ENCODE measurements at regions not wholly inside any gene's neighbourhood (a gene's known extent, or its start where the extent isn't known, plus 50 kb on each side); places are given as distances from the start of the nearest gene placed in this dataset.
"Not testable (repeated sequence)": the region's sequence is repeated elsewhere in the genome, so short reads cannot be mapped to it uniquely, and the experiment has no call there.

DNA sequence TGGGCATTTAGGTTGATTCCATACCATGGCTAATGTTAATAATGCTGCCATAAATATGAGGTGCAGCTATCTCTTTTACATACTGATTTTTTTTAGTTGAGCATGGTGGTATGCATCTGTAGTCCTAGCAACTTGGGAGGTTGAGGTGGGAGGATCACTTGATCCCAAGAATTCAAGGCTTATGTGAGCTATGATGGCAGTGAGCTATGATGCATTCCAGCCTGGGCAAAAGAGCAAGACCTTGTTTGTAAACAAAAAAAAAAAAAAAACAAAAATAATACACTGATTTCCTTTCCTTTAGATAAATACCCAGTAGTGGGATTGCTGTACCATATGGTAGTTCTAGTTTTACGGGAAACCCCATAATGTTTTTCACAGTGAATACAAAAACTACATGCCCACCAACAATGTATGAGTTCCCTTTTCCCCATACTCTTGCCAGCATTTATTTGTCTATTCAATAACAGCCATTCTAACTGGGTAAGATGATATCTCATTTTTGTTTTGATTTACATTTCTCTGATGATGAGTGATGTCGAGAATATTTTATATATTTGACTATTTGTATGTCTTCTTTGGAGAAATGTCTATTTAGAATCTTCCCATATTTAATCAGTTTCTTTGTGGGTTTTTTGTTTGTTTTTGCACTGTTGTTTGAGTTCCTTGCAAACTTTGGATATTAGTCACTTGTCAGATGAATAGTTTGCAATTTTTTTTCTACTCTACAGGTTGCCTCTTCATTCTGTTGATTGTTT, 281.0 kb upstream of the KYNU start:
- intact Hi-C loops (cut with DNase I, micrococcal nuclease): no loop called here
- ATAC-seq (no peak), DNase-seq (no peak)

DNA sequence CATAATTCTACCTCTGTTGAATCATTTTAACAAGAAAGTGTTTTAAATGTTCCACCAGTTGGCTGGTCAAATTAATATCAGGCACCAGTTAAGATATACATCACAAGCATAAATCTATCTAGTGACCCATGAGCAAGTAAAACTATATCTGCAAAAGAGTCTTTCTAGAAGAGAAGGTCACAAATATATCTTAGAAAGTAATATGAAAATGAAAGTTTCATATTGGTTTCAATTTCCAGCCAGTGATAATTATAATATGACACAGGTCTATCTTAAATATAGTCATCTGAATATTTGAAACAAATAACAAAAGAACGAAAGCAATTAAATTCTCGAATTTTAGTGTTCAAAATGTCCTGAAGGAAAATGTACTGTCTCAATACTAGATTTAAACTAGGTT, 282.5 kb upstream of the KYNU start:
- ATAC-seq: no peak
- intact Hi-C loops (cut with DNase I, micrococcal nuclease): no loop called here
- no peak for DNase-seq

DNA sequence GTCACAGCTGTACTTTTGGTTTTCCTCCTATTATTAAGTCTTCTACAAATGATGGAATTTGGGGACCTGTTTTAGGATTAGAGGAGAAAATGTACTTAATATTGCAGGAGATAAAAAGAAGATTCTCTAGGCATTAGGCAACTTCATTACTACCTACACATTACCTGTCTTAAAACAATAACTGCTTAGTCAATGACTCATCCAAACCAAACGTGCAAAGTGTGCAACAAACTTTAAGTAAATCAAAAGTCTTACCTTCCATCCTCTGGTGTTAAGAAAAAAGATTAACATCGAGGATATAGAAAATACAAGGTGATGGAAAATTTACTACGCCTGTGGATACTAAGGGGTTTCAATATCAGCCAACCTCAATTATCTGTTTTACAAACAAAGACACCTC, 285.3 kb upstream of the KYNU start:
- ATAC-seq (no peak), DNase-seq (no peak)
- intact Hi-C loops (cut with DNase I, micrococcal nuclease): no loop called here

DNA sequence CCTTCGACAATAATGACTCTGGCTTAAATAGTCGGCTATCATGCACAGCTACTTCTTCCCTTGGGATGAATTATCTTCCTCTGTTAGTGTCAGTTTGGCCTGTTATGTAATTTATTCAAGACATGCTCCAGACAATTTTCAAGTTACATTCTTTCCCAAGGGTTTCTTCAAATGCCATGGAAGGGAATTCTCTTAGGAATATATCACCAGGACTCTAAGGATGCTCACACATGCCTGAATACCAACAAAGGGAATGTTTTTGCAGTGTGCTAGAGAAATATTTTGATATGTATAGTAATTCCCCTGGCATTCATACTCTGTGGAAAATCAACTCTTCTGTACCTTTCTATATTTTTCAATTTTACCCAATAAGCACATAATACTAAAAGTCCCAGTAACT, 286.0 kb upstream of the KYNU start:
- ATAC-seq (no peak), DNase-seq (no peak)
- intact Hi-C loops (cut with DNase I, micrococcal nuclease): no loop called here

DNA sequence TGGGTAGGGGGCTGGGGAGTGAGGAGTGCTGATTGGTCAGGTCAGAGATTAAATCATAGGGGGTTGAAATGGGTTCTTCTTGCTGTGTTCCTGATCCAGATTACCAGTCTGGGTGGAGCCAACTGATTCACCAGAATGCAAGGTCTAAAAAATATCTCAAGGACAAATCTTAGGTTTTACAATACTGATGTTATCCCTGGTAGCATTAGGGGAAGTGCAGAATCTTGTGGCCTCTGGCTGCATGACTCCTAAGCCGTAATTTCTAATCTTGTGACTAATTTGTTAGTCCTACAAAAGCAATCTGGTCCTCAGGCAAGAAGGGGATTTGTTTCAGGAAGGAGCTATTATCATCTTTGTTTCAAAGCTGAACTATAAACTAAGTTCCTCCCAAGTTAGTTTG, 289.2 kb upstream of the KYNU start:
- no peak for ATAC-seq
- intact Hi-C loops (cut with DNase I, micrococcal nuclease): no loop called here
- no peak for DNase-seq

DNA sequence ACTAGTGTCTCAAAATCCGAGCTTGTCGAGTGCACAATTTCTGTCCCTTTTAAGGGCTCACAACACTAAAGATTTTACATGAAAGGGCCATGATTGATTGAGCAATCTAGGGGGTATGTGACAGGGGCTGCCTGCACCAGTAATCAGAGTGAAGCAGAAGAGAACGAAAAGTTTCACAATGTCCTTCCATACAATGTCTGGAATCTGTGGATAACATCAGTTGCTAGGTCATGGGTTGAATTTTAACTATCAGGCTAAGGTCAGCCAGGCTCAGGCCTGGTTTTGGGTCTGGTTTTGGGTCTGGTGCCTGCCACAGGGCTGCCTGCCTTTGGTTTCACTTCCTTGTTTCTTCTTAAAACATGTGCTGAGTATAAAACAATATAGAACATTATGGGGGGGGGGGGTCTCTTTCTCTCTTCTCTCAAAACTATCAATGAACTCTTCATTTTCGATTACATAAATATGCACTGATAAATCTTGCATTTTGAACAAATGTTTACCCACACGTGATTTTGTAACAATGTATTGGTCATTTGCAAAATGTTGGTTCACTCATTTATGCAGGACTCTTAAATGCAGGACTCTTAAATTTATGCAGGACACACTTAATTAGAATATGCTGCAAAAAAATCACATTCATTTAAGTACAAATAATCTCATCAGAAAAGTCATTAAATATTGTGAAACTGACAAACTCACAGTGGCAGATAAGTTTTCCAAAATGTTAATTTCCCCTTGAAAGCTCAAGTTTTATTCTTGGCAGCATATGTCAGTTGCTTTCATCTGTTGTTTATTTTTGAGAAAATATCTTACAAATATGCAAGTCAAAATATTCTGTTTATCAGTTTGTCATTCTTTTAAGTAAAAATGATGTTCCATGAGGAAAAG, 290.5 kb upstream of the KYNU start:
- intact Hi-C loops (cut with DNase I, micrococcal nuclease): no loop called here
- ATAC-seq (no peak), DNase-seq (no peak)

DNA sequence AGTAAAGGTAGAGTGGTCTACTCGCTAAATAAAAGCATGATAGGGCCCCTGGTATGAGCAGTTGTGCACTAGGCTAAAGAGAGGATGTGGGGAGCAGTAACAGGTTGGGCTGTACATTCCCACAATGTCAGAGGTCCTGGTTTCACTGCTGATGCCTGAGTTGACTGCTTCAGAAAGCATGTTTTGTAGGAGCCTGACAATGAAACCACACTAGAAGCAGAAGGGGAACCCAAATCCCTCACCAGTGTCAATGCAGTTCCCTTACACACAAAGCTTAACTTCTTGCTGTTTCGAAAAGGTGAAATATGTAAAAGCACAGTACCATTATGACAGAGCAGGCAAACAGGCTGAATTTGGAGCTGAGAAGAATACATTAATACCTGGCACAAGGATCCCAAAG, 291.7 kb upstream of the KYNU start:
- no peak for ATAC-seq
- intact Hi-C loops (cut with DNase I, micrococcal nuclease): no loop called here
- DNase-seq: no peak

DNA sequence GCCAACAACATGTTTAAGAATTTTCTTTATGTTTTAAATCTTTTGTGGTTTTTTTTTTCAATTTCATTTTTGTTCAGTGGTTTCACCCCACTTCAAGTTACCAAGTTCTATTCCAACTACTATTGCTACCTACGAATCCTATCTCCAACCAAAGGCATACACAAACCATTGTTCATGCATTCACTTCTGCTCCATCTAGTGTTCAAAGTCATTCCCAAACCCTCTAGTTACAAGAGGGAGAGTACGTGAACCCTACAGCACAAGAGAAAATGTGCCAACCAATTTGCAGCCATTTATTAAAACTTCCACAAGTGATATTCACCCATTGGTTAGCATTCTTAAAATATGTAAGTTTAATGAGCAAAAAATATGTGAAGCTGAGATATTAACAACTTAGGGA, 295.1 kb upstream of the KYNU start:
- intact Hi-C loops (cut with DNase I, micrococcal nuclease): no loop called here
- ATAC-seq: no peak
- no peak for DNase-seq

DNA sequence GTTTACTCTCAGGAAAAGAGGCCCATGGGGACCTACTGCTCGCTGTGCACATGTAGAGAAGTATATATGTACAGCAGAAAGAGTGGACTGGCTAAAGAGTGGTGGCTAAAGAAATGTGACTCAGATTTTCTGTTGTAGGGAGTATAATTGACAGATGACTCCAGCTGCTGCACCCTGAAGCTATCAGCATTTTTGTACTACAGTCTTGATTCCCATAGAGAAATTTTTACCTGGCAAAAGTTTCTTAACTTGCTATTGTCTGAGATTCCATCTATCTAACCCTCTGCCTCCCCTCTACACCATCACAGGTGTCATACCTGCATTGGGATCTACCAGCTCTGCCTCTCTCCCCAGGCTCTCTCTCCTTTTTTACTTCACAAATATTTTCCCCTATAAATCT, 296.0 kb upstream of the KYNU start:
- DNase-seq (no peak), ATAC-seq (no peak)
- intact Hi-C loops (cut with DNase I, micrococcal nuclease): no loop called here

DNA sequence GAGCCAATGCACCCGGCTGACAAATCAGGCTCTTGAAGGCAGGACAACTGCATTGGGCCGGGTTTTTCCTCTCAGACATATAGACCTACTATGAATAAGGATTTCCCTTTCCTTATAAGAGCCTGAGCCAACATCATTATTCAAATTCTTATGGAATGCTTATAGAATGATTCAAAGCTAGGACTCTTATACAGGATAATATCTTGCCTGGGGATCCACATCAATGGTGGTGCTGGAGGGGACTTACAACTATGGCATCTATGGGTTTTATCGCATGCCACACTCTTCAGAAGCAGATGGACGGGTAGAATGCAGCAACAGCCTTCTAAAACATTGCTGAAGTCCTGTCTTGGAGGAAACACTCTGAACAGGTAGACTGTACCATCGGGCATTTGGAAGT, 296.8 kb upstream of the KYNU start:
- ATAC-seq: no peak
- intact Hi-C loops (cut with DNase I, micrococcal nuclease): no loop called here
- no peak for DNase-seq

DNA sequence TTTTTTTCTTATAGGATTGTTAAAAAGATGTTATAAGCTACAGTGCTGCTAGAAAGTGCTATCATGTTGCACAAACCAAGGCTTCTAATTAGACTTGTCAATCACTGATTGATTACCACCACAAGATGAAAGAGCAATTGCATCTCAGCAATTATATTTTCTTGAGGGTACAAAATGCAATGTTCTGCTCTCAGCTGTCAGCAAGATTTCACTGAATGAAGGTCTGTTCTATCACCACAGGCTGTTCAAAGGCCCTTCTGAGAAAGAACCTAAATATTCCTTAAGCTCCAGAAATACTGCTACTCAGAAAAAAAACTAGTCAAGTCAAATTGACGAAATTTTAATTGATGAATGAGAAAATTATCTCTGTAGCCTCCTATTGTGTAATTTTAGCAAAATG, 301.9 kb upstream of the KYNU start:
- no peak for ATAC-seq
- no peak for DNase-seq
- intact Hi-C loops (cut with DNase I, micrococcal nuclease): no loop called here

DNA sequence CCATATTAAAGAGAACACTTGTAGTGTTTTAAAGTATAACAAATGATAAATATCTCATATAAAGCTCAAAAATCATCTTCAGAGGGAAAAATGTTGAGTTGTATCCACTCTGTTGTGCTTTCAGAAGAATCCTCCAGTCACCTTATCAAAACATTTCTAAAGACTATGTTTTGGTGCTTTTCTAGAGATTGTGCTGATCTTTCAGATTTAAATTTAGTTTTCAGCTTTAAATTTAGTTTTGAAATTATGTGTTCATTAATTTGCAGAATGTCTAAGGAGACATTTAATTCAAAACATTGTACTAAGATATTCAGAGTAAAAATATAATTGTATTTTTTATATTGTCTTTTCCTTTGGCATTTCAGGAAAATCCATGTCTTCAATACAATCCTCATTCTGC, 303.1 kb upstream of the KYNU start:
- intact Hi-C loops (cut with DNase I, micrococcal nuclease): no loop called here
- ATAC-seq: no peak
- DNase-seq: no peak

DNA sequence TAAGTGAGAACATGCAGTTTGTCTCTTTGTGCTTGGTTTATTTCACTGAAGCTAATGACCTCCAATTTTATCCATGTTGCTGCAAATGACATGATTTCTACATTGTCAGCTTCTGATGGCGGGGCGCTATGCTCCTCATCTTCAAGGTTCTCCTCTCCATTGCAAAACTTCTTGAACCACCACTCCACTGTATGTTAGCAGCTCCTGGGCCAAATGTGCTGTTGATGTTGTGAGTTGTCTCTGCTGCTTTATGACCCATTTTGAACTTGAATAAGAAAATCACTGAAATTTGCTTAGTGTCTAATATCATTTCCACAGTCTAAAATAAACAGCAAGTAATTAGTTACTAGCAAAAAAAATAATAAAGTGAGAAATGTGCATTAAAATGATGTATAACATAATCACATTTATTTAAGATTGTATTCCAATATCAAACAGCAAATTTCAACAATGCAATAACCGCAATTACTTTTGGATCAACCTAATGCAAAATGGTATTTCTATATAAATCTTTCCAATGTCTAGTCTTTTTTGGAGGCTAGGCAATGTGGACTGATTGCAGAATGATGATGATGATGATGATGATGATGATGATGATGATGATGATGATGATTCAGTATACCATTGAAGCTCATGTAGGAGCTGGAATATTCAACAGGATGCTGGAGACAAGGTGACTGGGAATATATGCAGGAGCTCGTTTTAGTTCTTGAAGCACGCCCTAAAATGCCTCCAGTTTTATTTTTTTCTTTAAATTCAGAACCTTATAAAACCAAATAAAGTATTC, 304.9 kb upstream of the KYNU start:
- DNase-seq: no peak
- intact Hi-C loops (cut with DNase I, micrococcal nuclease): no loop called here
- ATAC-seq: no peak

DNA sequence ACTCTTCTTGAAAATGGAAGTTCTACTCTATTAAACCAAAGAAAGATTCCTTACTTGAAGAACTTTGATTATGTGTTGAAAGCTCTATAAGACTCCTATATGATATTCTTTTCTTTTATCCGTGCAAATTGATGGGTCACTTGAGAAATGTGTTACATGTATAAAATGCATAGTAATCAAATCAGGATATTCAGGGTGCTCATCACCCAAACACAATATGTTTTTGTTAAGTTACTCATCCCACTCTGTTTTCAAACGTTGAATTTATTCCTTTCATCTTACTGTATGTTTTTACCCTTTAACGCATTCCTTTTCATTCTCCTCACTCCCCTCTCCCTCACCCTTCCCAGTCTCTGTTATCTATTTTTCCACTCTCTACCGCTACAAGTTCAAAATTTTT, 305.5 kb upstream of the KYNU start:
- DNase-seq: no peak
- ATAC-seq: no peak
- intact Hi-C loops (cut with DNase I, micrococcal nuclease): no loop called here

DNA sequence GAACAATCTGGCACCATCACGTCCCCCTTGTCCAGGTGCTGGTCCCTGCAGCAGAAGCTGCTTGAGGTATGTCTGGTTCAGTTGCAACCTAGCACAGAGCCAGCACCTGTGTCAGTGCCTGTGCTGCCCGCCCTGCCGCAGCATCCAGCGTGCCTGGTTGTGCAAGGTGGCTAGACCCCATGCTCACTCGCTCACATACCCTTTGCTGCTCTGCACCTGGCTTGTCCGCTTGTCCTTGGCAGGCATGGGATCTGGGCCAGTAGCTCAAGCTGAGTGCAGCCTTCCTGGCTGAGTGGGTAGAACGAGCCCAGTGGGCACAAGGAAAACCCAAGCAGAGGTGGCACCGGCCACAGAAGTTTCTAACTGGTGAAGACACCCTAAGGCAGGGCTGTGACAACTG, 314.6 kb upstream of the KYNU start:
- DNase-seq (no peak), ATAC-seq (no peak)
- intact Hi-C loops (cut with DNase I, micrococcal nuclease): no loop called here

DNA sequence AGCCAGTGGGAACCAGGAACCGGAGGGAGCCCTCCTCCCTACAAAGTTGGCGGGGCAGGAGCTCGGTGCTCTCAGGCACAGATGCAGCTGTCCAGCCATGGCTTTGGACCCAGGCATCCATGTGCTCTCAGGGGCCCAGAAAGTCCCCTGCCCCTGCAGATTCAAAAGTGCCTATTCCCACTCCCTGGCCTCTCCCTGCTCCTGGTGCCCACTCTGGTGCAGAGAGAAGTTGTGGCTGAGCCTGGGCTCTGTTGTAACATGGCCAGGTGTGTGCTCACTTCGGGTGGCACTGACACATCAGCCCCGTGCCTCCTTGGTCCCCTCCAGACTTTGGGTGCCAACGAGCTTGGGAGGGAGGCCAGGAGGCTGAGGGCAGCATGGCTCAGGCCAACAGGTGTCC, 315.8 kb upstream of the KYNU start:
- ATAC-seq (no peak), DNase-seq (no peak)
- intact Hi-C loops (cut with DNase I, micrococcal nuclease): no loop called here

DNA sequence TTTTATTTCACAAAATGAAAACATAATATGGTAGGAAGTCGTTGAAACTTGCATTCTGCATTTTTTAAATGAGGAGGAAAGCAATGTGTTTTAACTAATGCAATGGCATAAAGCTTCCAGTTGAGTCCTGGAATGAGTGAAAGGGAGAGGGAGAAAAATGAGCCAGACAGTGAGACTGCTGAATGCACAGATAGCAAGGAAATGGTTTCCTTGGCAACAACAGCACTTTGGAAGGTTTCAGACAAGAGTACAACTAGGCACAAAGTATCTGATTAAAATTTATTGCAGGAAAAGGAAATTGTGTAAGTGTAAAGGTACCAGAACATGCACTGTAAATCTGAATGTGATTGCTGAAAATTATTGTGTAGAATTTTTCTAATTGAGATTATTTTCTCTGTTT, 320.1 kb upstream of the KYNU start:
- DNase-seq (no peak), ATAC-seq (no peak)
- intact Hi-C loops (cut with DNase I, micrococcal nuclease): no loop called here

DNA sequence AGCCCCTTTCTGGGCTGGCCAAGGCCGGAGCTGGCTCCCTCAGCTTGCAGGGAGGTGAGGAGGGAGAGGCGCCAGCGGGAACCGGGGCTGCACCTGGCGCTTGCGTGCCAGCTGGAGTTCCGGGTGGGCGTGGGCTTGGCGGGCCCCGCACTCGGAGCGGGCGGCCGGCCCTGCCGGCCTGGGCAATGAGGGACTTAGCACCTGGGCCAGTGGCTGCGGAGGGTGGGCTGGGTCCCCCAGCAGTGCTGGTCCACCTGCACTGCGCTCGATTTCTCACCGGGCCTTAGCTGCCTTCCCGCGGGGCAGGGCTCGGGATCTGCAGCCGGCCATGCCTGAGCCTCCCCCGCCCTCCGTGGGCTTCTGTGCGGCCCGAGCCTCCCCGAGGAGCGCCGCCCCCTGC, 331.5 kb upstream of the KYNU start:
- ATAC-seq; intact Hi-C loops (cut with DNase I, micrococcal nuclease); DNase-seq: not testable (repeated sequence)

DNA sequence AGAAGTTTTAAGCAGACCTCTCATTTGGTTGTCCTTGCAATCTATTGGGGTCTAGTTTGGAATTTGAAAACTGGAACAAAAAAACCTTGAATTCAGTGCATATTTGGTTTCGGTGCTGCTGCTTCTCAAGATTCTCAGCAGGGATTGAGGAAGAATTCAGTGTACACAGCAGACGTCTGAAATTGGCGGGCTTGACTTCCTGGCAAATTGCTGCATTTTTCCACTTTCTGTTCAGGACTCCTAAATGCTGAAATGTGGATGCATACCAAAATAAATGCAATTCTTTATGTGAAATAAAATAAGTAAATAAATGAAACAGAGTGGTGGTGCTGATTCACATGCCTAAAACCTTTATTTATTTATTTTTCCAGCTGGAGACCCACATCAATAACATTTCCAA, 332.4 kb upstream of the KYNU start:
- no peak for ATAC-seq
- DNase-seq: no peak
- intact Hi-C loops (cut with DNase I, micrococcal nuclease): no loop called here

DNA sequence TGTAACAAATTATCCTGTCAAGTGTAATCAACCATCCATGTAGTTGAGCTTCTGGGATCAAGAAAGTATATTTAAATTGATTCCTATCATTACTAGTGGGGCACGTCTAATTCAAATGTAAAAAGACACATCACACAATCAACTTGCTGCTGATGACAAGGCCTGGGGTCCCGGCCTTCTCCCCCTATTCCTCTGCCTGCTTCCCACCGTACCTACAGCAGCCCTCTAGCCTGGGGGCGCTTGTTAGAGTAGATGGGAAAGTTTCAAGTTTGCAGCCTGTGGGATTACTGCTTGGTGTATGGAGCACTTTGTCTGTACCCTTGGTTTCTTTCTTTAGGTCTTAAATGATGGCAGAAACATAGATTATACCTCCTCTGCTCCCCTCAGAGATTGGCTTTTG, 333.3 kb upstream of the KYNU start:
- ATAC-seq: no peak
- no peak for DNase-seq
- intact Hi-C loops (cut with DNase I, micrococcal nuclease): no loop called here
